Endothelial cell of umbilical vein (primary cell): ENCODE measurements at regions not wholly inside any gene's neighbourhood (a gene's known extent, or its start where the extent isn't known, plus 50 kb on each side); places are given as distances from the start of the nearest gene placed in this dataset.

ENCODE experiments used
- CTCF ChIP-seq, 2 donors: IDR thresholded peaks; 1 replicate in 1 of 2; 2 replicates in 1 of 2; pipeline ENCODE4 v1.5.1; 2011; ENCODE audit warnings: low read length in 2 of 2, mild to moderate bottlenecking in 2 of 2, moderate library complexity in 2 of 2, control low read depth in 1 of 2, inconsistent platforms in 1 of 2, low read depth in 1 of 2; ENCODE audit not compliant: insufficient read depth in 1 of 2; ENCODE audit errors: extremely low read depth in 1 of 2
- EZH2 ChIP-seq: IDR thresholded peaks from 2 replicates; pipeline ENCODE4 v1.6.1; 2012; ENCODE audit warnings: borderline replicate concordance, low read depth, mild to moderate bottlenecking, moderate library complexity, low read length, inconsistent platforms; ENCODE audit not compliant: severe bottlenecking
- MAX ChIP-seq: IDR thresholded peaks from 2 replicates; pipeline ENCODE4 v1.6.1; 2011; ENCODE audit not compliant: insufficient read depth, insufficient read length
- MYC ChIP-seq: IDR thresholded peaks from one replicate; pipeline ENCODE4 v1.6.1; 2011; ENCODE audit warnings: mild to moderate bottlenecking, low read depth, low read length
- POLR2A ChIP-seq: IDR thresholded peaks from 2 replicates; pipeline ENCODE4 v1.6.1; 2012; ENCODE audit warnings: low read depth, mild to moderate bottlenecking, control low read depth, low read length

DNA sequence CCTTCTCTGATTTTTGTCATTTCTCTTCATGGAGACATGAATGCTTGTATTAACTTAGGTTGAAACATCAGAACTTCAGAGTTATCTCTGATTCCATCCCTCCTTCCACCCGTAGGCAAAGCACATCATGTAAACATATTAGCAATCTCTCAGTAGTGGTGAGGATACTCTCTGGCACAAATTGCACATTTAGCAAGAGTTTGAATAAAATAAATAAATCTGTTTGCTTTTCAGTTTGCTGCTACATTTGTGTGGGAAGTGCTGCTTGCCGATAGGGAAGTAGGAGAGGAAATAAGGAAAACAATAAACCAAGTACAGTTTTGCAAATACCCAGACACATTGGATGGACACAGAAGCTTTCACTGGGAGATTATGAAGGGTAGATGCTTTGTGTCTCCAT is 359.0 kb downstream of the BCKDHB start:
- no peak for TF ChIP-seq POLR2A
- TF ChIP-seq CTCF (IDR thresholded peaks at IDR 0.05; ENCODE audit: extremely low read depth in 1 of 2, insufficient read depth in 1 of 2, low read depth in 1 of 2, low read length in 2 of 2) = no peak
- no peak for TF ChIP-seq EZH2
- no peak for TF ChIP-seq MYC
- no peak for TF ChIP-seq MAX
